PC-3 (cell line): ENCODE measurements at regions not wholly inside any gene's neighbourhood (a gene's known extent, or its start where the extent isn't known, plus 50 kb on each side); places are given as distances from the start of the nearest gene placed in this dataset.

Experiments used
- EZH2 ChIP-seq: fragments of 300-600 bp; sonication (generic); IDR thresholded peaks from one replicate; pipeline ENCODE4 v1.6.1; 2017; ENCODE audit warnings: antibody characterized with exemption, mild to moderate bottlenecking, low read length; ENCODE audit not compliant: unreplicated experiment
- TF ChIP-seq, protein P1 (sequence below): fragments of 300-600 bp; sonication (generic); conservative IDR thresholded peaks from 2 replicates; pipeline ENCODE4 v1.5.1; 2017; ENCODE audit warnings: antibody characterized with exemption, low read depth, mild to moderate bottlenecking, low read length

DNA sequence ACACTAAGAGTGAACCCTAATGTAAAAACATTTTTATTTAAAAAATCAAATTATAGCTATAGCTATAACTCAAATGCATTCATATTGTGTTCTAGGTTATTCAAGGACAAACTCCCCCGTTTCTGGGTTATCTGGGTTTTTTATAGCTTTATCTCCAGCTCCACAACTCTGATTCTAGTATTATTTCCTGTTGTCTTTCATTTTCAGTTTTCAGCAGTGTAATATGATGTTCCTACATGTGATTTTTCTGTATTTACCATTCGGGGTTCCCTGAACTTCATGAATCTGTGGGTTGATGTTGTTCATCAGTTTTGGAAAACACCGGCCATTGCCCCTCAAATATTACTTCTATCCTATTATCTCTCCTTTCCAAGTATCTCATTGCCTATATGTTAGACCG lies 221.9 kb upstream of the FOXN3 start:
- TF ChIP-seq, protein P1, sequence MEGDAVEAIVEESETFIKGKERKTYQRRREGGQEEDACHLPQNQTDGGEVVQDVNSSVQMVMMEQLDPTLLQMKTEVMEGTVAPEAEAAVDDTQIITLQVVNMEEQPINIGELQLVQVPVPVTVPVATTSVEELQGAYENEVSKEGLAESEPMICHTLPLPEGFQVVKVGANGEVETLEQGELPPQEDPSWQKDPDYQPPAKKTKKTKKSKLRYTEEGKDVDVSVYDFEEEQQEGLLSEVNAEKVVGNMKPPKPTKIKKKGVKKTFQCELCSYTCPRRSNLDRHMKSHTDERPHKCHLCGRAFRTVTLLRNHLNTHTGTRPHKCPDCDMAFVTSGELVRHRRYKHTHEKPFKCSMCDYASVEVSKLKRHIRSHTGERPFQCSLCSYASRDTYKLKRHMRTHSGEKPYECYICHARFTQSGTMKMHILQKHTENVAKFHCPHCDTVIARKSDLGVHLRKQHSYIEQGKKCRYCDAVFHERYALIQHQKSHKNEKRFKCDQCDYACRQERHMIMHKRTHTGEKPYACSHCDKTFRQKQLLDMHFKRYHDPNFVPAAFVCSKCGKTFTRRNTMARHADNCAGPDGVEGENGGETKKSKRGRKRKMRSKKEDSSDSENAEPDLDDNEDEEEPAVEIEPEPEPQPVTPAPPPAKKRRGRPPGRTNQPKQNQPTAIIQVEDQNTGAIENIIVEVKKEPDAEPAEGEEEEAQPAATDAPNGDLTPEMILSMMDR, result no peak
- no peak for TF ChIP-seq EZH2
